HG03575 (cell line): ENCODE measurements at regions not wholly inside any gene's neighbourhood (a gene's known extent, or its start where the extent isn't known, plus 50 kb on each side); places are given as distances from the start of the nearest gene placed in this dataset.

ENCODE experiments used
- ATAC-seq: cut with Tn5 transposase; IDR thresholded peaks from one replicate; pipeline ENCODE4 v1.9.1; 2021; ENCODE audit not compliant: unreplicated experiment, insufficient number of reproducible peaks, low FRiP score; ENCODE audit errors: extremely low read depth

DNA sequence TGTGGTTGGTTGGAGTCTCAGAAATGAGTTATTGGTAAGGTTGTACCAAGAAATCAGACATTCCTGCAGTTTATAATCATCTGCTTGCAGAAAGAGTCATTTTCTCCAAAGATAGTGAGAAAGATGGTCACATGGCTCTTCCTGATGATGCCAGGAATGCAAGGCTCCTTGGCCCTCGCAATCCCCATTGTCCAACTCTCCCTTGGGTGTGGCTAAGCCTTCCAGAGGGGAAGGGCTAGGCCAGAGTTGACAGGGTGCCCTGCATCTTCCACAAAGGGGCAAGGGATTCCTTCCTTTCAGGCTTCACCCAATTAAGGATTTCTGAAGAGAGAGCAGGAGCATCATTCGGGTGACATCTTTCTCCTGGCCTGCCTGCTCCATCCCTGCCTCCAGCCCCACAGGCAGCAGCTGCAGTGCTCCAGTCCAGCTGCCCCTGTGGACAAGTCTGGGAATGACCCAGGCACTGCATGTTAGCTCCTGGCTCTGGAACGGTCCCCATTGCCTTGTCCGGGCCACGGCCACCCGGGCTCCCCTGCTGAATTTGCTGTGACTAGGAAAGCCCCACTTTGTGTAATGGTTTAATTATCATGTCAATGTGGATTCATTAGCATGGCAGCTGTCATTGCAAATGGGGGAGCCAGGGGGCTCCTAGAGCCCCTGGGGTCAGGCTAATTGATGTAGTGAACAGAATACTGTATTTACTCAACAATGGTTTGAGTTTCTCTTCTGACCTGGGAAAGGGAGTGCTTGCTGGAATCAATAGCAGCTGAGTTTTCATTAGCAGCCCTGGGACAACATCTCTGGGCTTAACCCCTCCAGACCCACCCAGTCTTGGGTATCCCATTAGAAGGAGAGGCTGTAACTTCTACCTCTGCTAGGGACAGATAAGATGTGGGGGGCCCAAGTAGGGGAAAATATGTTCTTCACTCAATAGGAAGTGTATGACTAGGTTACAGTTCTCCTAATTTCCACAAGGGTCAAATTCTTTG, 112.6 kb upstream of the TBX20 start:
- ATAC-seq = no peak

DNA sequence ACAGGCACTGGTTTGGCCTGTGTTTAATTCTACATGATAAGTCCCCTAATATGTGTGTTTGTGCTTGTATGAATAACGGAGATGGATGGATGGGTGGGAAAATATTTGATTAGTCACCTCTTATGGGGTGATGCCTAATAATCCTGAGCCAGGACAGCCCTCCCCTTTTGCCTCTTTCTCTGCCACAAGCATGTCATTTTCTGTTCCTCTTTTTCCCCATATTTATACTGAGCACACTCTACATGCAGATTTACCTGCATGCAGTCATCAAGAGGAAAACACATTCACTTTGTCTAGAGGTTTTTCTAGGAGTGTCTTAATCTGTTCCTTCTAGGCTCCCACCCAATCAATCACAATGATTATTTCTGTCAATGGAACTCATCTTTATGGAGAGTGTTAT, 111.6 kb upstream of the TBX20 start:
- ATAC-seq = no peak

DNA sequence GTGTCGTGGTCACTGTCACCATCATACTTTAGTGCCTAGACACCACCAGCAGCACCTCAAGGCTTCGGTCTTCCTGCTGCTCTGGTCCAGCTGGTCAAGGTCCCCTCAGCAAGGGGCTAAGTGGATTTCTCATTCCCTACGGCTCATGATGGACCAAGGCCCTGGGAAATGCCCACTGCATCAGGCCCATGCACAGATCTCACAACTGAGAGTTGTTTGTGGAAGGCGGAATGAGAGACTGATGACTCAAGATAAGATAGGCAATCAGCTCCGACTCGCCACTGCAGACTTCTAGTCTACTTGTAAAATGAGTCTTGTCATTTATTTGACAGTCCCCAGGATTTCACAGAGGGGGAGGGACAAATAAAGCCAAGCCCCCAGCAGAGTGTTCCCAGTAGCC, 108.4 kb upstream of the TBX20 start:
- ATAC-seq = no peak

DNA sequence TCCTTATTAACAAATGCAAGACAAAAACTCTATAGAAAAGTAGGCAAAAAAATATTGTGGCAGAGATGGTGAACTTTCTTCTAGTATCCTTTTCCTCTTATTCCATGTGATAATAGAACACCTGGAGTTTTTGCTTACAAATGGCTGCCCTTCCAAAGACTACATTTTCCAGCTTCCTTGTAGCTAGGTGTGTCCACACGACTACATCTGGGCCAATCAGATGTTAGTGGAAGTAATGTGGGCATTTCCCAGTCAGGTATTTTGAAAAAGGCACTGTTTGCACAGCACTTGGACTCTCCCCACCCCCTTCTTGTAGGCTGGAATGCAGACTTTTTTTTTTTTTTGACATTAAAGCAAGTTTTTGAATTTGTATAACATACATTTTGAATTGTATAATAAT, 105.5 kb upstream of the TBX20 start:
- ATAC-seq = no peak

DNA sequence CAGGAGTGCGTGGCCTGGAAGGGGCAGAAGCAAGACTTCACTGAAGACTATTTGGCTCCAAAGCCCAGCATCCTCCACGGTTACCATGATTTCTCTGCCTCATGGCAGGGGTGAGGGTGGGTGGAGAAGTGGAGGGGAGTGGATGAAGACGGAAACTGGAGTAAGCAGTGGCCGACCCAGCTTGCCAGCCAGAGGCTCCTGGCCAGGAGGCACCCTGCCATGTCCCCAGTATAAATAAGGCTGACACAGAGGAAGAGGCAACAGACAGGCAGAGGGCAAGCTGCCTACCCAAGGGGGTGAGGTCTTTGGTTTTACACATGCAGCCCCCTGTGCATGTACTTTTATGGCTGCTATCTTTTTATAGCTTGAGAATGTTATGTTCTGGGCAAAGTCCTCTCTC, 102.6 kb upstream of the TBX20 start:
- ATAC-seq = no peak

DNA sequence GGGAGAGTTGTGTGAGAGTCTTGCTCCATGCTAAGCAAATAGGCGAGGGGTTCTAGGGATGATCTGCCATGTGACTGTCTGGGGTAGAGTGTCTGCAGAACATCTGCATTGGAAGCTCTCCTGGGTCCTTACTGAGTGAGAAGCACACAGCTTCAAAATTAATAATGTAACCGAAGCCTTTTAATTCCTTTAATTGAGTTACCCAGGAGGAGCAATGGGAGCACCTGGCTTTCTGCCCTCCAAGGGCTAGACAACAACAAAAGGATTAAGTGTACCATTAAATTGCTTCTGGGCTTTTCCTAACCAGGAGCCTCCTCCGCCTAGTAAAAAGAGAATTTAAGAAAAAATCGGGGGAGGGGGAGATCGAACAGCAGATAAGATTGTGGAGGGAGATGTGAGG, 102.0 kb upstream of the TBX20 start:
- ATAC-seq = no peak

DNA sequence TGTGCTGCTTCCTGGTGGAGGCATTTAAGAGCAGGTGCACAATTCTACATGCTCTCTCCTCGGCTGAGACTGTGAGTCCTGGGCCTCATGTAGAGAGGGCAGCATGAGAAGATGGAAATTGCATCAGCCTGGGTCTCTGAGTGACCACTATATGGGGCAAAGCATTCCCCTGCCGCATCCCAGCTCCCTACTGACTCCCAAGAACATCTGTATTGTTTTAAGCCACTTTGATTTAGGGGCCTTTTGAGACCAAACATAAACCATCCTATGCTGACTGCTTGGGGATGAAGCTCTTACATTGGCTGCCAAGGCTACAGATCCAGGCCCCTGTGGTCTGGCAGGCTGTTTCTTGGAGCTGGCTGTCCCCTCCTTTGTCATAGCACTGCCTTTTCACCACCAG, 101.3 kb upstream of the TBX20 start:
- no peak for ATAC-seq

DNA sequence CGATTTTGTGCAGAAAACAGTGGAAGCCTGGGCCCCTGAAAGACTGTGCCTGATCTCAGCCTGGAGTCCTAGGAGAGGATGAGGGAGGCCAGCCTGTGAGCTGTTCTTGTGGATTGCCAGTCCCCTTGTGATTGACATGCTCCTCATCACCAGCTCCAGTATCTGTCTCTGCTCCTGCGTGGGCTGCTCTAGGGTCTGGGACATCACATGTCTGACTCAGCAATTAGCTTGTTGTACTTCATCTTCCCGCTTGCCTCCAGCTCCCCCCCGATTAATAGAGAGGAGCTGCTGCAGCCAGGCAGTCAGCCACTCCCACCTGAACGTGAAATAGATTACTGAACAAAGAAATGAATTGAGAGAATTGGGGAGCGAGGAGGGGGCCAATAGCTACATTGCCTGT, 99.6 kb upstream of the TBX20 start:
- ATAC-seq = no peak

DNA sequence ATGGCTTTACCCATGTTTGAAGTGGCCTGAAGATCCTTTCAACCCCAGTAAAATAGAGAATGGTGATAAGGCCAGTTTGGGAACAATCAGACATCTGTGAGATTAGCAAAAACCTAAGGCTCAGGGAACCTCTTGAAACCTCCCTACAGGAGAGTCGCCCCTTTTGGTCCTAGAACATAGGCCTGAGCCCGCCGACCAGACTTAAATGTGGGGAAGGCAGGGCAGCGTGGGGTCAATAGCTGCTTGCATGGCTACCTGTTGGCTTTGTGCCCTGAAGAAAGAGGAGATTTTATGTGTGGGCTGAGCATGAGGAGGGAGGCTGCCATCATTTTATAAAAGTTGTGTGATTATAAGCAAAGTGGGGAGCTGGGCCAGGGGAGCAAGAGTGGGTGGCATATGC, 97.6 kb upstream of the TBX20 start:
- no peak for ATAC-seq

DNA sequence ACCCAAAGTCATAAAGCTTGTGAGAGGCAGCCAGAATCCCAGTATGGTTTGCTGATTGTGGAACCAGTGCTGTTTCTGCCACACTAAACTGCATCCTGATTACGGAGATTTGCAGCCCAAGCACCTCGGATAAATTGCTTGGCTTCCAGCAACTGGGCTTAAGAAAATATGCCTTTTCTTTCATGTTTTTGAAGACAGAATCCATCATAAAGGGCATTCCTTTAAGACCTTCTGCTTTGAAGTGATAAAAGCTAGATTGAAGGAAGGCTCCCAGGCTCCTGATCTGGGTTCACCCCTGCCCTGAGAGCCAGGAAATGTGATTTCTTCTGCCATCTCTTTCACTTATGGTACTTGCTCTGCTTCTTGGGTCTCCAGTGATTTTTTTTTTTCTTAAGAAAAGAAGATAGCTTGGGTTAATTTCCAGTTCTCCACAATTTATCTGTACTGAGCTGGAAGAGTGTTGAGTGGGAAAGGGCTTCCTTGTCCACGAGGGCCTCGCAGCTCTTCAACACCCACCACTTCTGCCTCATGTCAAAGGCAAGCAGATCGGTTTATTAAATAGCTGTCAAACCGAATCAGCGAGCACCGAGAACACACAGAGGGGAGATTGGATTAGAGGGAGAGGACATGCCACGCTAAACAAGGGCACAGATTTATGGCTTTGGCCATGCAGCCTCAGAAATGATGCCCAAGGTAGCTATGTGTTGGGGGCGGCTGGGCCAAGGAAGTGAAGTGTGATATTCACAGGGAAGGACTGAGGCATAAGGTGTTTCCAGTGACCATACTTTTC, 94.9 kb upstream of the TBX20 start:
- no peak for ATAC-seq

DNA sequence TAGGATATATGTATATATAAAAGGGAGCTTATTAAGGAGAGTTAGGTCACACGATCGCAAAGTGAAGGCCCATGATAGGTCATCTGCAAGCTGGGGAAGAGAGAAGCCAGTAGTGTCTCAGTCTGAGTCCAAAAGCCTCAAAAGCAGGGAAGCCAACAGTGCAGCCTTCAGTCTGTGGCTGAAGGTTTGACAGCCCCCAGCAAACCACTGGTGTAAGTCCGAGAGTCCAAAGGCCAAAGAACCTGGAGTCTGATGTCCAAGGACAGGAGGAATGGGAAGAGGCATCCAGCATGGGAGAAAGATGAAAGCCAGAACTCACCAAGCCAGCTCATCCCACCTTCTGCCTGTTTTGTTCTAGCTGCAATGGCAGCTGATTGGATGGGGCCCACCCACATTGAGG, 88.9 kb upstream of the TBX20 start:
- ATAC-seq = no peak

DNA sequence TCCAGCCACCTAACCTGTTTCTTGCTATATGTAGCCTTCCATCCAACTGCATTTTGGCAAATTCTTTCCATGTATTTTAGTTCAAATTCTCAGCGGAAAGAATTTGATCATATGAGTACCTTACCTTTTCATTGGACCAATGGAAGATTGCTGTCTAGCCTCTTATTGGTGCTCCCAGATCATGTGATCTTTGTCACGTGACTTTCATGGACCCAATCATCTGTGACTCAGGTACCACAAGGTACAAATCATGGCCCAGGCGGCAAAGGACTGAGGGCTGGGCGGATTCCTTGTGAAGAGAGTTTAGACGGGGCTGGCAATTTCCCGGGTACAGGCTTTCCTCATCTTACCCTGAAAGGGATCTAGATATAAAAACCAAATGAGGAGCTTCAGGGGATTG, 85.9 kb upstream of the TBX20 start:
- ATAC-seq = no peak

DNA sequence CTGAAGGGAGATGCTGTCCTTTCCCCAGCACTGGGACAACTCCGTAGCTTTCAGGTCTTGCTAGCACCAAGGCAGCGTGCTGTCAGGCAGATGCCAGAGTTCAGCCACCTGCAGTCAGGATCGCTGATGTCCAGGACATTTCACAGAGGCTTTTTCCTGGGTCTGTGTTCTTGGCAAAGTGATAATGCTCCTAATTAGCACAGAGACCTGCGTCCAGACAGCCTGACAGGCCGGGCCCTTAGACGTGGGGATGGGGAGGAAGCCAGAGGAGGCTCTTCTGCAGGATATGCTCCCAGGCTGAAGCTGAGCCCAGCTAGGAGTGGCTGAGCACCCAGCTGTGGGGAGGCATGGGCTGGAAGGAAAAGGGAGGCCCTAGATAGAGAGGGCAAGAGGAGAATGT, 82.5 kb upstream of the TBX20 start:
- no peak for ATAC-seq

DNA sequence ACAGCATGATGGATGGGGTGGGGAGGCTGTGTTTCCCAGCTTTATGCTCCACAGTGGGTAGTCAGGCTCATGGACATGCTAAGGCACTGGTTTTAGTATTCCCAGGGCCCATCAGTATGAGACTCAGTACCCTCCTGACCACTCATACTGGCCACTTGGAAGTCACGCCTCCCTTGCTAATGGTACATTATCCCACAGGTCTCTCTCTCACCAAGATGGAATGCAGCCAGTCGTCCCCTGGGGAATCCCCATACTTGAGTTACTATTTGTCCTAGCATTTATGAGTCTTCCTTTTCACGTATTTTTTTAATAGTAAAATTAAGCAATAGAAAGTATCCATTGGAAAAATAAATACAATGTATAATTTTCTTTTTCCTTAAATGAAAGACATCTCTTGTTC, 80.6 kb upstream of the TBX20 start:
- ATAC-seq = no peak

DNA sequence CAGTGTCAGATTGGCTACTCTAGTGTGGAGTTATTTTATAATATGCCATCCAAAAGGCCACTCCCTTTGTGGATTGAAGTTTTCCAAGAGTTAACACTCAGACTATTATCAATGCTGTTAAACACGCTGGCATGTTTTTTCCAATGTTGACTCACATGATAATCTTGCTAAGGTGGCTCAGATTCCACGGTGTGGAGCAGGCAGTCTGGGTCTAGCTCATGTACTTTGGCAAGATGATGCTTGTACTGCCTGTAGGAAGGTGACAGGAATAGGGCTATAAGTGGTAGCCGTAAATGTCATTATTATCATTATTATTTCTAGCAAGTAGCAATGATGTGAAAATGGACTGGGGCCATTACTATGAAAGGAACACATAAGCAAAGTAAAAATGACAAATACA, 79.4 kb upstream of the TBX20 start:
- no peak for ATAC-seq

DNA sequence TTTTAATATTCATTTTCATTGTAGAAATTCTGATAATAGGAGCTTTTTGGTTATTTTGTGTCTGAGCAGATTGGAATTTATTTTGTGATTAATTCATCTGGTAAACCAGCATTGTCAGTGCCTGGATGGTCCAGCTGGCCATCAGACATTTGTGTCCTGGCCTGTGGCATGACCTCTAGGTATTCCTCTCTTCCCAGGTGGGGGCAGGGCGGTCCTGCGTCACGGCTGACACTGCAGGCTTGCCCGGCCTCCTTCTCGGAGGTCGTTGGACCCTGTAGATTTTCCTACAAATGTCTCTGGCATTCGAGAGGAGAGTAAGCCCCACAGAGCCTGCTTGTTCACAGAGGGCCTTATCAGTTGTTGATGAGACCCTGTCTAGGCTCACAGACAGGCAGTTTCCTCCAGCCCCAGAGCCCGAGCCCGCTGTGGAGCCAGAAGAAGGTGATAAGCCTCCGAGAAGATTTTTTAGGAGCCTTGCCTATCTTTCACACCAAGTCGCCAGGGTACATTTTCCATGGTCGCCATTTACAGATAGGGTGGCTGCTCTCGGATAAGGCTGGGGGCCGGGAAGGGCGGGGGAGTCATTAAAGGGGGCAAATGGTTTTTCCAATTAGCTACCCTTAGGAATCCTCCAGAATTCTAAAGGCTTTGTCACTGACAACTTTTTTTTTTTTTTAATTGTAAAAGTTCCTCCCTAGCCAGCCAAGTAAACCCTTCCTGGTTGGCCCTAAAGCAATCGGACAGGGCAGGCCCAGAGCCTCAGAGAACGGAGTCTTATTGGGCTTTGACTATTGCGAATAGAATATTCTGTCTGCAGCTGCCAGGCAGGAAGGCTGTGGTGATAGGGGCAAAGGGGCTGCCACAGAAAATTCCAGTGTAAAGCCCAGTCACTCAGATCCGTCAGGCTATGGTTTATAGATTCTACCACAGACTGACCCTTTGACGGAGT, 78.1 kb upstream of the TBX20 start:
- no peak for ATAC-seq

DNA sequence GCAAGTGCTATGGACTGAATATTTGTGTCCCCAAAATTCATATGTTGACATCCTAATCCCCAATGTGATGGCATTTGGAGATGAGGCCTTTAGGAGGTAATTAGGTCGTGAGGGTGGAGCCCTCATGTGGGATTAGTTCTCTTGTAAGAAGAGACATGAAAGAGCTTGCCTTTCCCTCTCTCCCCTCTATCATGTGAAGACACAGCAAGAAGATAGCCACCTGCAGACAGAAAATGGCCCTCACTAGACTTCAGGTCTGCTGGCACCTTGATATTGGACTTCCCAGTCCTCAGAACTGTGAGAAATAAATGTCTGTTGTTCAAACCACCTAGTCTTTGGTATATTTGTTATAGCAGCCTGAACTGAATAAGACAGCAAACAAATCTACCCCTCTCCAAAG, 75.1 kb upstream of the TBX20 start:
- ATAC-seq = no peak

DNA sequence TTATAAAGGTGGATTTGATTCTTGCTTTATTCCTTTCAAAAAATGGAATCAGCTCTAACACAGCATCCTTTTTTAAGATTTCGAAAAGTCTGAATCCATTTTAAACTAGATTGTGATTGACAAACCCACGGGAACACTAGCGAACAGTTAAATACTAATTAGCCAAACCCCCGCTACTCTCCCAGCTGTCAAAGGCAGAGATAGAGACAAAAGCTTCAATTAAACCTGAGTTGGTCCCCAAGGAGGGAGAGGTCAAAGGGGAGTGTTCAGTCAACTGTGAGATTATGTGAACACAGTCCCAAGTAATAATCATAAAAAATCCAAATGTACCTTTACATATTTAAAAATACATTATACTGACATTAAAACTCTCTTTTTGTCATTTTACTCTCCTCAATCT, 65.7 kb upstream of the TBX20 start:
- no peak for ATAC-seq

DNA sequence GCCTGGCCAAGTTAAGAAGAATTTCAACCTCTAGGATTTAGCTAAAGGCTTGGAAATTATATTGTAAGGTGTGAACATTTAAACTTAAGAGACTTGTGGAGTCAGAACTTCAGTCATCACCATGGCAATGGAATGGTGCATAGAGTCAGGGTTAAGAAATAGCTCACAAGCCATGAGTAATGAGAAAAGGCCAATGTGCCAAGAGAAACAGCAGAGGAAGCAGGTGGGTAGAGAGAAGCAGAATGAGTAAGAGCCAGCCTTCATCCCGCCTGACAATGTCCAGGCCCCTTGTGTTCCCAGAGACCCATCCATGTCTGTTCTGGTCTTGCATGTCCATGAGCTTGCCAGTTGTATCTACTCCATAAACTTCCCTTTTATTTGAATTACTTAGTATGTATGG, 62.6 kb upstream of the TBX20 start:
- ATAC-seq = no peak
